CD14-positive monocyte (primary cell): ENCODE measurements at regions not wholly inside any gene's neighbourhood (a gene's known extent, or its start where the extent isn't known, plus 50 kb on each side); places are given as distances from the start of the nearest gene placed in this dataset.

Source experiments
- DNase-seq, 3 donors: peaks; one replicate each; pipeline ENCODE4 v3.0.0-alpha.2; 2011 to 2022
- H2AFZ ChIP-seq: 2 replicates; pipeline ENCODE4 v1.6.0; 2012; ENCODE audit warnings: mild to moderate bottlenecking, low read depth, low read length, inconsistent platforms; ENCODE audit not compliant: insufficient read depth, poor library complexity, severe bottlenecking
- H3K27ac ChIP-seq, 2 donors: 1 replicate in 1 of 2; 2 replicates in 1 of 2; pipeline ENCODE4 v1.5.1; 2012 to 2013; ENCODE audit warnings: low read length in 2 of 2, control low read depth in 1 of 2, inconsistent platforms in 1 of 2, low read depth in 1 of 2, mild to moderate bottlenecking in 1 of 2
- H3K27me3 ChIP-seq, 2 donors: one replicate each; pipeline versions ENCODE4 v1.6.0 to v1.6.1; 2011 to 2013; ENCODE audit warnings: low read length in 2 of 2; ENCODE audit not compliant: control insufficient read depth in 2 of 2, insufficient read depth in 2 of 2
- H3K36me3 ChIP-seq, 2 donors: replicated peaks in 1 of 2; 1 replicate in 1 of 2; 2 replicates in 1 of 2; pipeline versions ENCODE4 v1.5.1 to v1.6.1; 2012 to 2013; ENCODE audit warnings: low read length in 2 of 2, control low read depth in 1 of 2, inconsistent platforms in 1 of 2, mild to moderate bottlenecking in 1 of 2; ENCODE audit not compliant: insufficient read depth in 2 of 2, control insufficient read depth in 1 of 2
- H3K4me1 ChIP-seq, 2 donors: 1 replicate in 1 of 2; 2 replicates in 1 of 2; pipeline versions ENCODE4 v1.5.1 to v1.6.1; 2012 to 2013; ENCODE audit warnings: low read length in 2 of 2, control low read depth in 1 of 2, inconsistent platforms in 1 of 2, mild to moderate bottlenecking in 1 of 2, moderate library complexity in 1 of 2; ENCODE audit not compliant: insufficient read depth in 2 of 2, control insufficient read depth in 1 of 2
- H3K4me2 ChIP-seq: replicated peaks from 2 replicates; pipeline ENCODE3; 2012; ENCODE audit warnings: low read length, moderate library complexity, mild to moderate bottlenecking; ENCODE audit not compliant: poor library complexity, severe bottlenecking; ENCODE audit errors: extremely low read depth
- H3K4me3 ChIP-seq, 3 experiments: fragments of 200-600 bp in 1 of 3; sonication (generic) in 1 of 3; replicated peaks in 1 of 3; 1 replicate in 2 of 3; 2 replicates in 1 of 3; pipeline ENCODE4 v1.5.1; 2011 to 2013; ENCODE audit warnings: low read length in 3 of 3, mild to moderate bottlenecking in 3 of 3, control low read depth in 2 of 3, low read depth in 2 of 3, inconsistent platforms in 1 of 3, moderate library complexity in 1 of 3
- H3K79me2 ChIP-seq: 2 replicates; pipeline ENCODE4 v1.6.0; 2012; ENCODE audit warnings: mild to moderate bottlenecking, control low read depth, inconsistent platforms, low read length, moderate library complexity; ENCODE audit not compliant: insufficient read depth
- H3K9ac ChIP-seq: 2 replicates; pipeline ENCODE4 v1.6.0; 2017; ENCODE audit warnings: low read length, mild to moderate bottlenecking; ENCODE audit not compliant: insufficient read depth, poor library complexity, severe bottlenecking
- H3K9me3 ChIP-seq, 2 donors: replicated peaks in 1 of 2; 1 replicate in 1 of 2; 2 replicates in 1 of 2; pipeline versions ENCODE4 v1.5.1 to v1.6.1; 2012 to 2013; ENCODE audit warnings: low read length in 2 of 2, control low read depth in 1 of 2; ENCODE audit not compliant: control insufficient read depth in 1 of 2, insufficient read depth in 1 of 2
- H4K20me1 ChIP-seq: 2 replicates; pipeline ENCODE4 v1.6.0; 2012; ENCODE audit warnings: mild to moderate bottlenecking, low read length, control low read depth, moderate library complexity; ENCODE audit not compliant: insufficient read depth
- H3K27ac Mint-ChIP-seq, 7 donors: one replicate each; pipeline ENCODE4 v1.8.0; 2020; ENCODE audit warnings: mild to moderate bottlenecking in 7 of 7, mixed read lengths in 7 of 7, moderate library complexity in 6 of 7, inconsistent platforms in 2 of 7
- H3K27me3 Mint-ChIP-seq, 3 donors: one replicate each; pipeline ENCODE4 v1.8.0; 2021 to 2022; ENCODE audit warnings: low read depth in 3 of 3, mild to moderate bottlenecking in 3 of 3, mixed read lengths in 3 of 3, moderate library complexity in 3 of 3, inconsistent platforms in 1 of 3
- H3K36me3 Mint-ChIP-seq, 2 donors: one replicate each; pipeline ENCODE4 v1.8.0; 2020; ENCODE audit warnings: mixed read lengths in 2 of 2, inconsistent platforms in 1 of 2, mild to moderate bottlenecking in 1 of 2
- H3K4me1 Mint-ChIP-seq: one replicate; pipeline ENCODE4 v1.8.0; 2020; ENCODE audit warnings: mild to moderate bottlenecking, mixed read lengths
- H3K4me3 Mint-ChIP-seq, 2 donors: one replicate each; pipeline ENCODE4 v1.8.0; 2020; ENCODE audit warnings: mild to moderate bottlenecking in 2 of 2, mixed read lengths in 2 of 2, moderate library complexity in 1 of 2
- H3K9me3 Mint-ChIP-seq, 7 donors: one replicate each; pipeline ENCODE4 v1.8.0; 2020 to 2022; ENCODE audit warnings: mixed read lengths in 7 of 7, mild to moderate bottlenecking in 6 of 7, moderate library complexity in 6 of 7, inconsistent platforms in 2 of 7
- CTCF ChIP-seq: fragments of 200-600 bp; IDR thresholded peaks from one replicate; pipeline ENCODE4 v1.8.0; 2022; ENCODE audit warnings: antibody characterized with exemption, mild to moderate bottlenecking
- WGBS: methylation state at CpG from one replicate; pipeline ENCODE4 v1.1.5; 2013; ENCODE audit warnings: missing lambda C conversion rate; ENCODE audit not compliant: insufficient coverage; 5-methylcytosine and 5-hydroxymethylcytosine counted together
- intact Hi-C, 2 donors: fragments of 100-400 bp; cut with micrococcal nuclease; formaldehyde crosslinking; loops; one replicate each; pipeline versions ENCODE4 v1.15.0 to v1.15.1; 2023

- intact Hi-C loops, result loop anchor here (10.0 kb wide), 3 partner anchors 625 to 745 kb away; no protein-coding TSS in a partner anchor
- Histone ChIP-seq H3K27me3 (no peaks in the 10 kb centered on the region), H3K79me2 (no peaks in the 10 kb centered on the region), H3K27ac (no peak overlapping the region), H3K36me3 (no peaks in the 10 kb centered on the region), H4K20me1 (no peaks in the 10 kb centered on the region), H2AFZ (no peak overlapping the region), H3K9me3 (no peaks in the 10 kb centered on the region), H3K4me1 (no peaks in the 10 kb centered on the region), H3K4me2 (no peak overlapping the region), H3K4me3 (no peak overlapping the region), H3K9ac (no peak overlapping the region)
- Mint-ChIP-seq H3K4me3 (no peak overlapping the region), H3K9me3 (peaks cover 0 to 3% (median 0%) of the 10 kb centered on the region in 7 donors), H3K36me3 (no peaks in the 10 kb centered on the region), H3K4me1 (no peaks in the 10 kb centered on the region), H3K27me3 (peaks cover 0 to 3% (median 0%) of the 10 kb centered on the region in 3 donors), H3K27ac (no peak overlapping the region)
- DNase-seq, result no peak
- TF ChIP-seq CTCF, result no peak
These were observed 572.5 kb downstream of the ARL4A start for GRCh38 chr7:13259930-13260329.

GRCh38 chr7:13262929-13263530, 575.6 kb downstream of the ARL4A start:
- peak; percentile 61 for TF ChIP-seq CTCF
- Mint-ChIP-seq H3K4me1 (no peaks in the 10 kb centered on the region), H3K27ac (no peak overlapping the region), H3K36me3 (no peaks in the 10 kb centered on the region), H3K9me3 (peaks cover 0 to 1% (median 0%) of the 10 kb centered on the region in 7 donors), H3K4me3 (no peak overlapping the region), H3K27me3 (peaks cover 0 to 9% (median 2%) of the 10 kb centered on the region in 3 donors)
- Histone ChIP-seq H3K27me3 (no peaks in the 10 kb centered on the region), H3K9me3 (no peaks in the 10 kb centered on the region), H3K79me2 (no peaks in the 10 kb centered on the region), H3K27ac (no peak overlapping the region), H3K4me2 (no peak overlapping the region), H2AFZ (no peak overlapping the region), H3K4me3 (no peak overlapping the region), H3K4me1 (no peaks in the 10 kb centered on the region), H4K20me1 (no peaks in the 10 kb centered on the region), H3K36me3 (no peaks in the 10 kb centered on the region), H3K9ac (no peak overlapping the region)
- WGBS, result 30% methylated on average over 1 of the region's 4 CpGs
- DNase-seq, result peak; percentile 7 to 10 (median 9)
- intact Hi-C loops, result loop anchor here (10.0 kb wide), 3 partner anchors 628 to 748 kb away; no protein-coding TSS in a partner anchor
